Body of pancreas (tissue), 4 donors: ENCODE measurements at regions not wholly inside any gene's neighbourhood (a gene's known extent, or its start where the extent isn't known, plus 50 kb on each side); places are given as distances from the start of the nearest gene placed in this dataset.
"Not testable (repeated sequence)": the region's sequence is repeated elsewhere in the genome, so short reads cannot be mapped to it uniquely, and the experiment has no call there.

Source experiments
- ATAC-seq: fragments of 150-250 bp; one replicate; pipeline ENCODE4 v1.9.1; 2016
- DNase-seq, 4 donors: peaks; one replicate each; pipeline ENCODE4 v3.0.0-alpha.2; 2019
- H3K27ac ChIP-seq, 4 donors: fragments of 200-600 bp; sonication (generic); 1 replicate in 3 of 4; 2 replicates in 1 of 4; pipeline versions ENCODE4 v1.5.1 to v1.6.1; 2016 to 2019; ENCODE audit warnings: mild to moderate bottlenecking in 1 of 4, mixed read lengths in 1 of 4, moderate library complexity in 1 of 4
- H3K27me3 ChIP-seq, 2 donors: fragments of 200-600 bp; sonication (generic); one replicate each; pipeline ENCODE4 v1.6.0; 2016; ENCODE audit warnings: mild to moderate bottlenecking in 1 of 2
- H3K36me3 ChIP-seq, 2 donors: fragments of 200-600 bp; sonication (generic); replicated peaks in 1 of 2; 2 replicates each; pipeline ENCODE4 v1.5.1; 2016; ENCODE audit warnings: low read depth in 2 of 2; ENCODE audit not compliant: insufficient read depth in 1 of 2
- H3K4me1 ChIP-seq: fragments of 200-600 bp; sonication (generic); one replicate; pipeline ENCODE4 v1.6.0; 2016
- H3K4me3 ChIP-seq, 2 donors: fragments of 200-600 bp; sonication (generic); 1 replicate in 1 of 2; 2 replicates in 1 of 2; pipeline ENCODE4 v1.5.1; 2016 to 2019
- H3K9me3 ChIP-seq, 3 donors: fragments of 200-600 bp; sonication (generic); 1 replicate in 2 of 3; 2 replicates in 1 of 3; pipeline ENCODE4 v1.5.1; 2016
- WGBS, 2 donors: methylation state at CpG; one replicate each; pipeline ENCODE4 v1.1.5; 2017; 5-methylcytosine and 5-hydroxymethylcytosine counted together
- intact Hi-C: fragments of 100-400 bp; cut with DNase I; formaldehyde crosslinking; loops from one replicate; pipeline ENCODE4 v1.15.1; 2023

- H3K27me3 ChIP-seq, H3K9me3 ChIP-seq, ATAC-seq, H3K36me3 ChIP-seq, intact Hi-C loops, H3K4me3 ChIP-seq, DNase-seq, H3K4me1 ChIP-seq, H3K27ac ChIP-seq: not testable (repeated sequence)
- 55 to 59% methylated on average over 2 of the region's 2 CpGs for WGBS, 2 donors
Measured at GRCh38 chr7:149966444-149966843, 92.7 kb downstream of the ATP6V0E2 start.

GRCh38 chr7:149972977-149973376, 99.2 kb downstream of the ATP6V0E2 start:
- H3K4me3 ChIP-seq, H3K36me3 ChIP-seq, intact Hi-C loops, H3K27me3 ChIP-seq, H3K9me3 ChIP-seq, H3K4me1 ChIP-seq: not testable (repeated sequence)
- DNase-seq (peak; percentile 50 to 79 (median 60)), ATAC-seq (peak; percentile 81)
- peak overlapping the region in 1 of 4 donors; percentile 28 for H3K27ac ChIP-seq
- WGBS, 2 donors: 29 to 41% methylated on average over 6 to 10 of the region's 10 CpGs

GRCh38 chr7:149973681-149974080, 99.9 kb downstream of the ATP6V0E2 start:
- H3K36me3 ChIP-seq, H3K4me3 ChIP-seq, ATAC-seq, DNase-seq, H3K9me3 ChIP-seq, H3K27me3 ChIP-seq, intact Hi-C loops, H3K4me1 ChIP-seq: not testable (repeated sequence)
- 35 to 41% methylated on average over 4 to 6 of the region's 11 CpGs for WGBS, 2 donors
- peak overlapping the region in 1 of 4 donors; percentile 28 for H3K27ac ChIP-seq

- WGBS, 2 donors: 68 to 76% methylated on average over 4 of the region's 4 CpGs
- H3K27ac ChIP-seq, H3K36me3 ChIP-seq, H3K27me3 ChIP-seq, ATAC-seq, H3K4me3 ChIP-seq, H3K9me3 ChIP-seq, intact Hi-C loops, DNase-seq, H3K4me1 ChIP-seq: not testable (repeated sequence)
Measured at GRCh38 chr7:149975608-149976007, 101.8 kb downstream of the ATP6V0E2 start.

- H3K27me3 ChIP-seq, DNase-seq, H3K36me3 ChIP-seq, H3K4me3 ChIP-seq, H3K9me3 ChIP-seq, intact Hi-C loops, ATAC-seq, H3K4me1 ChIP-seq, H3K27ac ChIP-seq: not testable (repeated sequence)
- 66 to 68% methylated on average over 2 to 3 of the region's 3 CpGs for WGBS, 2 donors
Measured at GRCh38 chr7:149978537-149978936, 104.8 kb downstream of the ATP6V0E2 start.

GRCh38 chr7:149978944-149979343, 105.2 kb downstream of the ATP6V0E2 start:
- ATAC-seq, H3K4me3 ChIP-seq, H3K9me3 ChIP-seq, H3K27me3 ChIP-seq, DNase-seq, intact Hi-C loops, H3K4me1 ChIP-seq, H3K27ac ChIP-seq, H3K36me3 ChIP-seq: not testable (repeated sequence)
- 73 to 79% methylated on average over 9 of the region's 10 CpGs for WGBS, 2 donors

- H3K27me3 ChIP-seq, H3K36me3 ChIP-seq, H3K4me1 ChIP-seq, intact Hi-C loops, H3K27ac ChIP-seq, H3K4me3 ChIP-seq, DNase-seq, H3K9me3 ChIP-seq, ATAC-seq: not testable (repeated sequence)
- WGBS, 2 donors: 78 to 86% methylated on average over 4 of the region's 4 CpGs
Measured at GRCh38 chr7:149982537-149983112, 108.9 kb downstream of the ATP6V0E2 start.

- DNase-seq, intact Hi-C loops, H3K27ac ChIP-seq: not testable (repeated sequence)
Measured at GRCh38 chr7:149986866-149987265, 113.1 kb downstream of the ATP6V0E2 start.

GRCh38 chr7:149991652-149992302, 118.0 kb downstream of the ATP6V0E2 start:
- DNase-seq: peak; percentile 25 to 78 (median 45)
- H3K36me3 ChIP-seq, H3K9me3 ChIP-seq, H3K4me3 ChIP-seq, intact Hi-C loops, H3K27me3 ChIP-seq: not testable (repeated sequence)
- peak overlapping the region in 2 of 4 donors; percentile 54 to 62 for H3K27ac ChIP-seq
- peak; percentile 84 for ATAC-seq
- 24 to 33% methylated on average over 8 of the region's 8 CpGs for WGBS, 2 donors
- peaks cover 18% of the 10 kb centered on the region for H3K4me1 ChIP-seq

More at GRCh38 chr7:149986866-149987265, 113.1 kb downstream of the ATP6V0E2 start:
- no CpG with 5 or more reads among the region's 3 CpGs for WGBS, 2 donors
- H3K4me1 ChIP-seq, ATAC-seq, H3K9me3 ChIP-seq, H3K4me3 ChIP-seq, H3K36me3 ChIP-seq, H3K27me3 ChIP-seq: not testable (repeated sequence)

GRCh38 chr7:149992366-149992765, 118.6 kb downstream of the ATP6V0E2 start:
- H3K27me3 ChIP-seq, H3K4me3 ChIP-seq, H3K36me3 ChIP-seq, H3K9me3 ChIP-seq, intact Hi-C loops: not testable (repeated sequence)
- DNase-seq (peak; percentile 21 to 56 (median 22)), ATAC-seq (peak; percentile 65)
- WGBS, 2 donors: 32 to 44% methylated on average over 10 to 11 of the region's 11 CpGs
- Histone ChIP-seq H3K4me1 (peaks cover 18% of the 10 kb centered on the region), H3K27ac (peak overlapping the region in 2 of 4 donors; percentile 54 to 62)

- H3K27me3 ChIP-seq, H3K9me3 ChIP-seq, intact Hi-C loops, ATAC-seq, H3K27ac ChIP-seq, H3K36me3 ChIP-seq, H3K4me3 ChIP-seq, DNase-seq: not testable (repeated sequence)
- H3K4me1 ChIP-seq: peaks cover 18% of the 10 kb centered on the region
- 84 to 87% methylated on average over 13 of the region's 14 CpGs for WGBS, 2 donors
Measured at GRCh38 chr7:149995369-149996026, 121.7 kb downstream of the ATP6V0E2 start.
